Astrocyte of the hippocampus (primary cell): ENCODE measurements at regions not wholly inside any gene's neighbourhood (a gene's known extent, or its start where the extent isn't known, plus 50 kb on each side); places are given as distances from the start of the nearest gene placed in this dataset.
"Not testable (repeated sequence)": the region's sequence is repeated elsewhere in the genome, so short reads cannot be mapped to it uniquely, and the experiment has no call there.

Source experiments
- DNase-seq: peaks from one replicate; pipeline ENCODE4 v3.0.0; 2011; ENCODE audit warnings: low read depth, low spot score

GRCh38 chr5:118284230-118284629, 704.1 kb downstream of the DTWD2 start:
- not testable (repeated sequence) for DNase-seq

- DNase-seq, result not testable (repeated sequence)
These were observed 705.8 kb downstream of the DTWD2 start for GRCh38 chr5:118282480-118283038.

- no peak for DNase-seq
These were observed 708.6 kb downstream of the DTWD2 start for GRCh38 chr5:118279540-118280294.

GRCh38 chr5:118270526-118270925, 717.8 kb downstream of the DTWD2 start:
- DNase-seq, result no peak

GRCh38 chr5:118258223-118258622, 730.1 kb downstream of the DTWD2 start:
- no peak for DNase-seq

GRCh38 chr5:118257066-118257465, 731.3 kb downstream of the DTWD2 start:
- peak; percentile 33 for DNase-seq

- DNase-seq, result peak; percentile 26
These were observed 734.9 kb downstream of the DTWD2 start for GRCh38 chr5:118253225-118254061.

GRCh38 chr5:118249386-118249785, 739.0 kb downstream of the DTWD2 start:
- no peak for DNase-seq

GRCh38 chr5:118247458-118247857, 740.9 kb downstream of the DTWD2 start:
- DNase-seq, result no peak

- DNase-seq, result no peak
These were observed 744.7 kb downstream of the DTWD2 start for GRCh38 chr5:118243613-118244012.

- DNase-seq, result no peak
These were observed 745.3 kb downstream of the DTWD2 start for GRCh38 chr5:118243068-118243467.

- DNase-seq, result no peak
These were observed 752.1 kb downstream of the DTWD2 start for GRCh38 chr5:118236108-118236849.

- DNase-seq, result peak; percentile 8
These were observed 754.7 kb downstream of the DTWD2 start for GRCh38 chr5:118233606-118234005.

GRCh38 chr5:118228489-118228888, 759.9 kb downstream of the DTWD2 start:
- DNase-seq, result peak; percentile 5

GRCh38 chr5:118224546-118224945, 763.8 kb downstream of the DTWD2 start:
- DNase-seq, result peak; percentile 58

GRCh38 chr5:118220556-118221195, 767.7 kb downstream of the DTWD2 start:
- no peak for DNase-seq

GRCh38 chr5:118211606-118212005, 776.7 kb downstream of the DTWD2 start:
- DNase-seq, result no peak

- no peak for DNase-seq
These were observed 780.3 kb downstream of the DTWD2 start for GRCh38 chr5:118208031-118208453.

- DNase-seq, result no peak
These were observed 788.5 kb downstream of the DTWD2 start for GRCh38 chr5:118199801-118200200.

GRCh38 chr5:118196229-118196628, 792.1 kb downstream of the DTWD2 start:
- no peak for DNase-seq

GRCh38 chr5:118195211-118195610, 793.1 kb downstream of the DTWD2 start:
- DNase-seq, result no peak
